Kidney (tissue), 13 donors: ENCODE measurements at regions not wholly inside any gene's neighbourhood (a gene's known extent, or its start where the extent isn't known, plus 50 kb on each side); places are given as distances from the start of the nearest gene placed in this dataset.

Experiments
- DNase-seq, 5 donors: peaks; one replicate each; pipeline ENCODE4 v3.0.0-alpha.2; 2013 to 2020
- FAIRE-seq: peaks from 2 replicates; lab custom pipeline; 2012; peaks lifted over from hg19 to GRCh38; lab: Jason Lieb, UNC
- H3K27ac ChIP-seq, 2 donors: one replicate each; pipeline ENCODE4 v1.7.0; 2013; ENCODE audit warnings: low read depth in 2 of 2, low read length in 2 of 2, inconsistent platforms in 1 of 2
- H3K27me3 ChIP-seq: one replicate; pipeline ENCODE4 v1.7.1; 2013; ENCODE audit warnings: low read length, inconsistent platforms; ENCODE audit not compliant: control insufficient read depth, insufficient read depth
- H3K36me3 ChIP-seq, 3 donors: one replicate each; pipeline versions ENCODE4 v1.7.0 to v1.7.1; 2013; ENCODE audit warnings: low read length in 3 of 3, control low read depth in 1 of 3, inconsistent platforms in 1 of 3; ENCODE audit not compliant: insufficient read depth in 3 of 3, control insufficient read depth in 2 of 3
- H3K4me1 ChIP-seq, 3 donors: one replicate each; pipeline versions ENCODE4 v1.7.0 to v1.7.1; 2013; ENCODE audit warnings: low read length in 3 of 3, inconsistent platforms in 1 of 3, low read depth in 1 of 3; ENCODE audit not compliant: control insufficient read depth in 2 of 3, insufficient read depth in 2 of 3
- H3K4me3 ChIP-seq, 3 donors: one replicate each; pipeline versions ENCODE4 v1.7.0 to v1.8.1; 2013; ENCODE audit warnings: low read length in 3 of 3, control low read depth in 1 of 3, inconsistent platforms in 1 of 3
- H3K9ac ChIP-seq, 3 donors: one replicate each; pipeline versions ENCODE4 v1.7.0 to v1.7.1; 2013; ENCODE audit warnings: low read length in 3 of 3, control low read depth in 1 of 3, inconsistent platforms in 1 of 3
- H3K9me3 ChIP-seq, 3 donors: one replicate each; pipeline versions ENCODE4 v1.7.0 to v1.7.1; 2013; ENCODE audit warnings: low read length in 3 of 3, control low read depth in 1 of 3, inconsistent platforms in 1 of 3; ENCODE audit not compliant: control insufficient read depth in 2 of 3, insufficient read depth in 1 of 3
- intact Hi-C: fragments of 100-400 bp; cut with DNase I; formaldehyde crosslinking; loops from one replicate; pipeline ENCODE4 v1.11.1; 2022
- TF ChIP-seq, protein P1 (sequence below): IDR thresholded peaks from 3 replicates; pipeline ENCODE4 v1.5.1; 2012; ENCODE audit warnings: mild to moderate bottlenecking, moderate library complexity, borderline replicate concordance; ENCODE audit not compliant: insufficient read depth; ENCODE audit errors: extremely low read depth
- donor health status: control.
- donor health status: control.
- donor health status: control.
- donor health status: control.
- donor health status: control.
- donor health status: DM: yes; HTN: yes; CAD: no.
- donor health status: Normal renal cell carcinoma (clear cell type).

DNA sequence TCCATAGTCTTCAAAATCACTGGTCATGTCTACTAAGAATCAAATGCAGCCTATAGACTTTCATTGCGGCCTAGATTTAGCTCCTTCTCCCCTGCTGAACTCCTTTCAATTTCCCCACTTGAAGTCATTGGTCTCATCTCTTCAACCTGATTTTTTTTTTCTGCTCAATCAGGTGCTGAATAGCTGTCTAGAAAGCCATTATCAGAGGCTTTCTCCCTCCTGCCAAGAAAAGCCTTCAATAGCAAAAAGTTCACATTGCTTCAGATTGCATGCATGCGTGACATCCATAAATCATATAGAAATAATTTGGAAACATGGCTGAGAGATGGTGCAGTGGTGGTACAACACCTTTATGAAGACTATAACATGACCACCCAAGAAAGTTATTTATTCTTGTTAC lies 316.2 kb downstream of the PLK2 start:
- intact Hi-C loops: no loop called here
- no peak overlapping the region for H3K27ac ChIP-seq
- no peaks in the 10 kb centered on the region for H3K27me3 ChIP-seq
- H3K36me3 ChIP-seq: no peaks in the 10 kb centered on the region
- no peak for DNase-seq
- H3K4me3 ChIP-seq: no peak overlapping the region
- H3K9me3 ChIP-seq: no peaks in the 10 kb centered on the region
- H3K4me1 ChIP-seq: no peaks in the 10 kb centered on the region
- FAIRE-seq: no peak
- TF ChIP-seq, protein P1, sequence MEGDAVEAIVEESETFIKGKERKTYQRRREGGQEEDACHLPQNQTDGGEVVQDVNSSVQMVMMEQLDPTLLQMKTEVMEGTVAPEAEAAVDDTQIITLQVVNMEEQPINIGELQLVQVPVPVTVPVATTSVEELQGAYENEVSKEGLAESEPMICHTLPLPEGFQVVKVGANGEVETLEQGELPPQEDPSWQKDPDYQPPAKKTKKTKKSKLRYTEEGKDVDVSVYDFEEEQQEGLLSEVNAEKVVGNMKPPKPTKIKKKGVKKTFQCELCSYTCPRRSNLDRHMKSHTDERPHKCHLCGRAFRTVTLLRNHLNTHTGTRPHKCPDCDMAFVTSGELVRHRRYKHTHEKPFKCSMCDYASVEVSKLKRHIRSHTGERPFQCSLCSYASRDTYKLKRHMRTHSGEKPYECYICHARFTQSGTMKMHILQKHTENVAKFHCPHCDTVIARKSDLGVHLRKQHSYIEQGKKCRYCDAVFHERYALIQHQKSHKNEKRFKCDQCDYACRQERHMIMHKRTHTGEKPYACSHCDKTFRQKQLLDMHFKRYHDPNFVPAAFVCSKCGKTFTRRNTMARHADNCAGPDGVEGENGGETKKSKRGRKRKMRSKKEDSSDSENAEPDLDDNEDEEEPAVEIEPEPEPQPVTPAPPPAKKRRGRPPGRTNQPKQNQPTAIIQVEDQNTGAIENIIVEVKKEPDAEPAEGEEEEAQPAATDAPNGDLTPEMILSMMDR: no peak
- H3K9ac ChIP-seq: no peak overlapping the region

DNA sequence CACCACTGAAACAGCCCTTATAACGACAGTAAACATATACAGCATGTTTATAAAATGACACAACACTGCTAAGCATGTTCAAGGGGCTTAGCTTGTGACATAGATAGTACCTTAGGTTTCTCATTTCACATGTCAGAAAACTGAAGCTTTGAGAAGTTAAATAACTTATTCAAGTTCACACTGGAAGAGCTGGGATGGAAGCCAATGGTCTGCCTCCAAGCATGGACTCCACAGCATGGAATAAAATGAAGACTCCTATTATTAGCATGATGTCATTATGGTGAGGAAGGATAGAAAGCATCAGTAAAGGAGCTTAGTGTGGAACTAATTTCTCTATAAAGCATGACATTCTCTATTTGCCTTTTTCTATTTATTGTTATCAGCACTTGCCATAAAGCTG lies 316.7 kb downstream of the PLK2 start:
- no peak for FAIRE-seq
- Histone ChIP-seq H3K27ac (no peak overlapping the region), H3K9me3 (no peaks in the 10 kb centered on the region), H3K27me3 (no peaks in the 10 kb centered on the region), H3K9ac (no peak overlapping the region), H3K4me3 (no peak overlapping the region), H3K36me3 (no peaks in the 10 kb centered on the region), H3K4me1 (no peaks in the 10 kb centered on the region)
- intact Hi-C loops: no loop called here
- TF ChIP-seq, protein P1: no peak
- DNase-seq: no peak

DNA sequence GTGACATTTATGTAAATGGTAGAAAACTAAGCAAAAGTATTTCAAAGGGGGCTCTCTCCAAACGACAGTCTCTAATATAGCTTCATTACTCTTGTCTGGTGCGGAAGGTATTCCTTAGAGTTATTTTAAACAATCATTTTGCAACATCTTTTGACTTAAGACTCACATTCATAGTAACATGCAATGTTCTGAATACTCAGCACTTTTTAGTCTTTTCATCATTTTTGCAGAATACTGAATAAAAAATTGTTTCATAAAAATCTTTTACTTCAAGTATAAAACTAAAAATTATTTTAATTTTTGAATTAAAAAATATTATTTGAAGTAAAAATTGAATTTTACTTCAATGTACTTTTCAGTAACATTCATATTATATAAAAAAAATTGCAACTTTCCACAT lies 321.1 kb downstream of the PLK2 start:
- intact Hi-C loops: no loop called here
- DNase-seq (no peak), FAIRE-seq (peak; percentile 93)
- TF ChIP-seq, protein P1: no peak
- no peak overlapping the region for H3K27ac ChIP-seq
- H3K27me3 ChIP-seq: no peaks in the 10 kb centered on the region
- no peaks in the 10 kb centered on the region for H3K9me3 ChIP-seq
- no peak overlapping the region for H3K4me3 ChIP-seq
- H3K36me3 ChIP-seq: no peaks in the 10 kb centered on the region
- H3K4me1 ChIP-seq: no peaks in the 10 kb centered on the region
- no peak overlapping the region for H3K9ac ChIP-seq

DNA sequence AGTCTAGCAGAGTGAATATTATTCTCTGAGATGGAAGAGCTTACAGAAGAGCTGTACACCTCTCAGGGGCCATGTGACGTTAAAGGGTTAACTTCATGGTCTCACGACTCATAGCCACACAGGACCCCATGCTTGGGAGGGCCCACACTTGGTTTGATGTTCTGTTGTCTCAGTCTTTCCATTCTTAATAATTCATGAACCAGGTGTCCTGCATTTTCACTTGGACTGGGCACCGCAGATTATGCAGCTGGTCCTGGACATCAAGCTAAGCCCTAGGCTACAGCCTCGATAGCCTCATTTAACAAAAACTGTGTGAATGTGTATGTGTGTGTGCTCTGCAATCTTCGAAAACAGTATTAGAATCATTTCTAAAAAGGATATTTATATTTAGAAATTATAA lies 323.5 kb downstream of the PLK2 start:
- Histone ChIP-seq H3K27me3 (no peaks in the 10 kb centered on the region), H3K36me3 (no peaks in the 10 kb centered on the region), H3K4me3 (no peak overlapping the region), H3K4me1 (no peaks in the 10 kb centered on the region), H3K9ac (no peak overlapping the region), H3K27ac (no peak overlapping the region), H3K9me3 (no peaks in the 10 kb centered on the region)
- DNase-seq (no peak), FAIRE-seq (no peak)
- TF ChIP-seq, protein P1: no peak
- intact Hi-C loops: no loop called here
